ENCODE measurements at regions not wholly inside any gene's neighbourhood (a gene's known extent, or its start where the extent isn't known, plus 50 kb on each side); places are given as distances from the start of the nearest gene placed in this dataset.

DNA sequence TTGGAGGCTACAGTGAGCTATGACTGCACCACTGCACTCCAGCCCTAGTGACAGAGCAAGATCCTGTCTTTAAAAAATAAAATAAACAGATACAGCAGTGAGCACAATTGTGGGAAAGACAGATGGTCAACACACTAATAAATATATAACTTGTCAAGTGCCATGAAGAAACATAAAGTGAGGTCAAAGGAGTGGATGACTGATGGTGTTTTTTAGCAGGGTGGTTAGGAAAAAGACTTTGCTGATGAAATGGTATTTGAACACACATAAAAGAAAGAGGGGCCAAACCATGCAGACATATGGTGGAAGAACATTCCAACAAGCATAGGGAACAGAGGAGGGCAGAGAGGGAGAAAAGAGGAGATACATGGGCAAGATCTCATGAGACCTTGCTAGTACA, 392.7 kb upstream of the AUTS2 start:
- H3K27ac ChIP-seq (ENCODE audit: low read depth, low read length), result no peak overlapping the region
- no peak overlapping the region for H3K9ac ChIP-seq (replicated peaks in 1 of 4; ENCODE audit: extremely low read depth in 1 of 4, low read depth in 3 of 4, low read length in 3 of 4)
- no peaks in the 10 kb centered on the region for H3K9me3 ChIP-seq (ENCODE audit: insufficient read depth in 2 of 2, low read depth in 1 of 2, low read length in 1 of 2)
- no peak overlapping the region for H4K8ac ChIP-seq (ENCODE audit: extremely low read depth, insufficient read depth, low read length)
- H4K20me1 ChIP-seq (replicated peaks in 1 of 2; ENCODE audit: control insufficient read depth in 1 of 2, insufficient read depth in 2 of 2, low read length in 2 of 2), result no peaks in the 10 kb centered on the region
- no peak overlapping the region for H2BK20ac ChIP-seq (ENCODE audit: low read length)
- no peak overlapping the region for H2AFZ ChIP-seq (ENCODE audit: low read length)
- no peak overlapping the region for H3K4ac ChIP-seq (replicated peaks; ENCODE audit: insufficient read length, low read depth, low read length)
- H3K4me1 ChIP-seq (replicated peaks in 1 of 4; ENCODE audit: control insufficient read depth in 3 of 4, insufficient read depth in 4 of 4, low read length in 3 of 4), result no peaks in the 10 kb centered on the region
- H4K5ac ChIP-seq (ENCODE audit: insufficient read length, low read depth, low read length), result no peak overlapping the region
- no peaks in the 10 kb centered on the region for H3K79me2 ChIP-seq (ENCODE audit: control insufficient read depth in 1 of 2, insufficient read depth in 2 of 2, low read length in 2 of 2)
- H3K4me3 ChIP-seq (ENCODE audit: extremely low read depth in 1 of 4, insufficient read depth in 2 of 4, low read depth in 3 of 4, low read length in 4 of 4), result no peak overlapping the region
- no peak for DNase-seq (ENCODE audit: low read depth in 1 of 2, low spot score in 2 of 2)
- no peak overlapping the region for H3K56ac ChIP-seq (replicated peaks; ENCODE audit: insufficient read length, low read depth, low read length)
- H3K23ac ChIP-seq (ENCODE audit: insufficient read length), result no peak overlapping the region
- no peak overlapping the region for H2AK5ac ChIP-seq (ENCODE audit: low read depth, low read length)
- H2BK120ac ChIP-seq (replicated peaks; ENCODE audit: low read depth, low read length), result no peak overlapping the region
- no peak overlapping the region for H3K4me2 ChIP-seq (ENCODE audit: insufficient read depth in 1 of 2, low read depth in 2 of 2, low read length in 2 of 2)
- no peaks in the 10 kb centered on the region for H3K79me1 ChIP-seq (ENCODE audit: low read depth, low read length)
- no peak overlapping the region for H2BK5ac ChIP-seq (ENCODE audit: low read depth, low read length)
- no peak for FAIRE-seq
- no peak overlapping the region for H2BK12ac ChIP-seq (ENCODE audit: low read depth, low read length)
- no peak overlapping the region for H3K14ac ChIP-seq (ENCODE audit: insufficient read length)
- H3K36me3 ChIP-seq (ENCODE audit: control insufficient read depth in 2 of 4, insufficient read depth in 4 of 4, low read length in 3 of 4), result no peaks in the 10 kb centered on the region
- no peak overlapping the region for H2BK15ac ChIP-seq (ENCODE audit: low read length)
- ChIA-PET CTCF (ENCODE audit: partially characterized antibody) (no interaction called here), POLR2A (ENCODE audit: partially characterized antibody) (no interaction called here)
- H3K23me2 ChIP-seq (ENCODE audit: low read depth, low read length), result no peaks in the 10 kb centered on the region
- H4K91ac ChIP-seq (replicated peaks; ENCODE audit: insufficient read length, low read length), result no peak overlapping the region
- H3K27me3 ChIP-seq (replicated peaks in 1 of 4; ENCODE audit: control insufficient read depth in 3 of 4, extremely low read depth in 1 of 4, insufficient read depth in 3 of 4, low read length in 3 of 4), result no peaks in the 10 kb centered on the region
- H3K18ac ChIP-seq (ENCODE audit: extremely low read depth, low read length), result no peak overlapping the region
- TF ChIP-seq PHF8 (conservative IDR thresholded peaks at IDR 0.05; ENCODE audit: low read depth, low read length), result no peak
- no peak for TF ChIP-seq RBBP5 (IDR thresholded peaks at IDR 0.05; ENCODE audit: borderline replicate concordance, low read depth, low read length)
- no peak for TF ChIP-seq RNF2 (IDR thresholded peaks at IDR 0.05; ENCODE audit: borderline replicate concordance, low read depth, low read length, missing control alignments, poor library complexity, severe bottlenecking)
- no peak for TF ChIP-seq POLR2AphosphoS5 (IDR thresholded peaks at IDR 0.05; ENCODE audit: low read depth, low read length)
- no peak for TF ChIP-seq ZNF274 (IDR thresholded peaks at IDR 0.05; ENCODE audit: borderline replicate concordance, extremely low read depth, low read length)
- no peak for TF ChIP-seq EP300 (IDR thresholded peaks at IDR 0.05; ENCODE audit: borderline replicate concordance in 1 of 2, low read depth in 2 of 2, low read length in 2 of 2)
- no peak for TF ChIP-seq TAF1 (IDR thresholded peaks at IDR 0.05; ENCODE audit: low read depth, low read length)
- no peak for TF ChIP-seq FOSL1 (IDR thresholded peaks at IDR 0.05; ENCODE audit: insufficient read depth, low read depth, low read length)
- TF ChIP-seq CBX5 (IDR thresholded peaks at IDR 0.05; ENCODE audit: low read depth, low read length), result no peak
- TF ChIP-seq MAX (IDR thresholded peaks at IDR 0.05), result no peak
- no peak for TF ChIP-seq SIRT6 (IDR thresholded peaks at IDR 0.05; ENCODE audit: low read length)
- TF ChIP-seq SAP30 (IDR thresholded peaks at IDR 0.05; ENCODE audit: insufficient read depth, insufficient replicate concordance, low read length), result no peak
- TF ChIP-seq CEBPB (IDR thresholded peaks at IDR 0.05; ENCODE audit: low read depth, low read length), result no peak
- no peak for TF ChIP-seq RAD21 (IDR thresholded peaks at IDR 0.05 in 1 of 2, conservative IDR thresholded peaks at IDR 0.05 in 1 of 2; ENCODE audit: low read depth in 2 of 2, low read length in 2 of 2)
- TF ChIP-seq GTF2F1 (IDR thresholded peaks at IDR 0.05; ENCODE audit: borderline replicate concordance, low read depth, low read length), result no peak

Data from H1 (cell line).